HepG2 (cell line): ENCODE measurements at regions not wholly inside any gene's neighbourhood (a gene's known extent, or its start where the extent isn't known, plus 50 kb on each side); places are given as distances from the start of the nearest gene placed in this dataset.

Source experiments
- ATAC-seq: fragments of 200-7000 bp; cut with Tn5 transposase; 3 replicates; pipeline ENCODE4 v1.9.1; 2020; ENCODE audit warnings: mild to moderate bottlenecking, moderate library complexity
- BruUV-seq: library from RNA; stranded (reverse); fragments of 400-500 nt; replicated peaks from 2 replicates; lab custom pipeline; 2021; lab: Mats Ljungman, UMichigan
- CTCF ChIA-PET: fragments of 300-600 bp; formaldehyde crosslinking; extraction: SDS; loops from one replicate; lab custom pipeline; 2021; ENCODE audit warnings: low total read pairs, inconsistent platforms, low intra/inter-chr PET ratio; lab: Yijun Ruan, JAX
- POLR2A ChIA-PET: fragments of 350-600 bp; sonication (Branson Sonifier 250); formaldehyde crosslinking; loops from one replicate; lab custom pipeline; 2020; ENCODE audit warnings: antibody characterized with exemption, inconsistent platforms; lab: Yijun Ruan, JAX
- DNase-seq: peaks from one replicate; pipeline ENCODE4 v3.0.0-alpha.2; 2015; ENCODE audit warnings: low spot score
- FAIRE-seq: peaks from 3 replicates; lab custom pipeline; 2011; peaks lifted over from hg19 to GRCh38; lab: Jason Lieb, UNC
- H2AFZ ChIP-seq: one replicate; pipeline ENCODE4 v1.6.1; 2011; ENCODE audit warnings: low read length, inconsistent platforms
- H3K27ac ChIP-seq: fragments of 300-600 bp; 3 replicates; pipeline ENCODE4 v1.8.0; 2011; ENCODE audit warnings: mixed run types, mild to moderate bottlenecking, mixed read lengths, low read length, inconsistent platforms; ENCODE audit not compliant: insufficient read depth; ENCODE audit errors: extremely low read length
- H3K27me3 ChIP-seq, 2 experiments: fragments of 200-600 bp in 1 of 2; 2 replicates in 1 of 2; 3 replicates in 1 of 2; pipeline versions ENCODE4 v1.6.0 to v1.8.0; 2011; ENCODE audit warnings: low read length in 2 of 2, mild to moderate bottlenecking in 2 of 2, moderate library complexity in 2 of 2, inconsistent platforms in 1 of 2; ENCODE audit not compliant: insufficient read depth in 2 of 2, control insufficient read depth in 1 of 2
- H3K36me3 ChIP-seq, 2 experiments: fragments of 200-600 bp in 1 of 2; replicated peaks in 1 of 2; 2 replicates in 1 of 2; 3 replicates in 1 of 2; pipeline versions ENCODE4 v1.5.1 to v1.8.0; 2011; ENCODE audit warnings: low read length in 2 of 2, inconsistent platforms in 1 of 2; ENCODE audit not compliant: insufficient read depth in 2 of 2, control insufficient read depth in 1 of 2
- H3K4me1 ChIP-seq: 2 replicates; pipeline ENCODE4 v1.5.1; 2012; ENCODE audit warnings: low read length, inconsistent platforms; ENCODE audit not compliant: insufficient read depth
- H3K4me2 ChIP-seq: 2 replicates; pipeline ENCODE4 v1.6.0; 2011; ENCODE audit warnings: low read depth, low read length, inconsistent platforms
- H3K4me3 ChIP-seq, 3 experiments: fragments of 200-600 bp in 1 of 3; sonication (generic), shearing (Covaris generic) in 1 of 3; replicated peaks in 1 of 3; 2 replicates each; pipeline ENCODE4 v1.5.1; 2011 to 2016; ENCODE audit warnings: low read length in 3 of 3, inconsistent platforms in 2 of 3, low read depth in 2 of 3, mild to moderate bottlenecking in 2 of 3, control low read depth in 1 of 3, mixed read lengths in 1 of 3; ENCODE audit not compliant: insufficient read depth in 1 of 3
- H3K79me2 ChIP-seq: one replicate; pipeline ENCODE4 v1.6.1; 2011; ENCODE audit warnings: low read length, inconsistent platforms; ENCODE audit not compliant: insufficient read depth
- H3K9ac ChIP-seq: 2 replicates; pipeline ENCODE4 v1.6.0; 2011; ENCODE audit warnings: mild to moderate bottlenecking, low read depth, low read length, inconsistent platforms; ENCODE audit not compliant: insufficient read depth
- H3K9me3 ChIP-seq: 2 replicates; pipeline ENCODE4 v1.5.1; 2012; ENCODE audit warnings: mild to moderate bottlenecking, low read length
- H4K20me1 ChIP-seq: 2 replicates; pipeline ENCODE4 v1.6.0; 2011; ENCODE audit warnings: inconsistent platforms, mild to moderate bottlenecking, low read length, moderate library complexity; ENCODE audit not compliant: insufficient read depth
- DR1 ChIP-seq: sonication (generic); formaldehyde crosslinking; IDR thresholded peaks from 2 replicates; pipeline ENCODE4 v1.8.0; 2021; ENCODE audit warnings: mild to moderate bottlenecking, missing genetic modification reagents, inconsistent platforms
- HOXD1 ChIP-seq: sonication (generic); formaldehyde crosslinking; IDR thresholded peaks from 2 replicates; pipeline ENCODE4 v1.5.0; 2020; ENCODE audit warnings: missing genetic modification reagents
- RFXANK ChIP-seq: IDR thresholded peaks from 2 replicates; pipeline ENCODE4 v1.6.1; 2016
- SMYD3 ChIP-seq: sonication (generic); formaldehyde crosslinking; IDR thresholded peaks from 2 replicates; pipeline ENCODE4 v1.8.1; 2023; ENCODE audit warnings: mild to moderate bottlenecking, missing genetic modification reagents
- ZBTB8A ChIP-seq: sonication (generic); formaldehyde crosslinking; IDR thresholded peaks from 2 replicates; pipeline ENCODE4 v1.4.0; 2020; ENCODE audit warnings: mild to moderate bottlenecking, low read depth, missing genetic modification reagents, borderline replicate concordance
- ZNF564 ChIP-seq: sonication (generic); formaldehyde crosslinking; IDR thresholded peaks from 2 replicates; pipeline ENCODE4 v1.8.1; 2023; ENCODE audit warnings: mild to moderate bottlenecking, missing genetic modification reagents
- WGBS: methylation state at CpG from one replicate; pipeline ENCODE4 v1.1.6; 2017; ENCODE audit warnings: low lambda C conversion rate; 5-methylcytosine and 5-hydroxymethylcytosine counted together
- in situ Hi-C: cut with HindIII; loops from 2 replicates; pipeline ENCODE4 v1.10.0; 2017; ENCODE audit warnings: low pct_unique_long_range_greater_than_20kb; ENCODE audit not compliant: extremely low pct_ligation_motif_present
- intact Hi-C: fragments of 100-400 bp; cut with micrococcal nuclease; formaldehyde crosslinking; loops from one replicate; pipeline ENCODE4 v1.10.0; 2022; ENCODE audit not compliant: unreplicated experiment

DNA sequence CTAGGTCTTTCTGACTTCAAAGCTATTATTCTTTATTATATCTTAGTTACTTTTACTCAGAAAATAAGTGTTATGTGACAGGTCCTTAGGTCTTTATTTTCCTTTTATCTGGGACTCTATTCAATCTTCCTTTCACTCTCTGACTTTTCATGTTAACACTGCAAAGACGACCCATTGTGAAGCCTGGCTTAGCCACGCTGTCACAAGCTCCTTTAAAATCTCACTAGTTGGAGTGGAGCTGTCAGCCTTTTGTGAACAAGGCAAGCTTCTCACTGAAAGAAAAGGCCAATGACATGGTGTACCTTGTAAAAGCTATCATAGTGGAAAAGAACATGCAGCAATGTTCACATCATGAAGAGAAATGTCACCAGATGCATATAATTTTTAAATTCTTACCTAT lies 1130.7 kb upstream of the FAM98A start:
- WGBS: 0% methylated on average over 2 of the region's 2 CpGs
- intact Hi-C loops (no loop called here), in situ Hi-C loops (no loop called here)
- no peak for TF ChIP-seq ZNF564
- no peak for TF ChIP-seq HOXD1
- no peak for TF ChIP-seq ZBTB8A (CRISPR knock-in tag)
- TF ChIP-seq SMYD3 (CRISPR knock-in tag): no peak
- H3K4me3 ChIP-seq: no peak overlapping the region
- H3K9me3 ChIP-seq: 0 out of 2 replicates have a peak, but pooled peaks cover 4% of the 10 kb centered on the region
- no peaks in the 10 kb centered on the region for H3K4me1 ChIP-seq
- H3K9ac ChIP-seq: no peak overlapping the region
- no peak for FAIRE-seq
- CTCF ChIA-PET: no interaction called here
- H4K20me1 ChIP-seq: no peaks in the 10 kb centered on the region
- no TSS peak for BruUV-seq
- no peak for DNase-seq
- POLR2A ChIA-PET: no interaction called here
- H3K79me2 ChIP-seq: no peaks in the 10 kb centered on the region
- H3K4me2 ChIP-seq: no peak overlapping the region
- no peaks in the 10 kb centered on the region for H3K27me3 ChIP-seq
- H3K27ac ChIP-seq: no peak overlapping the region
- H2AFZ ChIP-seq: no peak overlapping the region
- no peaks in the 10 kb centered on the region for H3K36me3 ChIP-seq
- no peak for ATAC-seq

DNA sequence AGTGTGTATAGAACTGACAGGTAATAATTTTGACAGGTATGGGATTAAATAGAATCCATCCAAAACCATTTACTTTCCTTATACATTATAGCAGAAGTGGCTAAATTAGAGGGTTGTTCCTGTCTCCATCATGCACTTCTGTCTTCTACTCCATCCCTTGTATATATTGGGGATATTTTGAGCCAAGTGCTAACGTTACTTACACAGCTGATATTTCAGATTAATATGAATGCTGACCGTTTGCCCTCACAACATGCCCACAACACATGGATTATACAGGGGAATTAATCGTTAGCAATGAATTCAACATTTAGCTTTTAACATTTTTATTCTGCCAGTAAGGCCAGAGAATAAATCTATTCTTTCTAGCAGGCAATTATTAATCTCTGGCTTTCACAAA lies 1125.0 kb upstream of the FAM98A start:
- Histone ChIP-seq H3K4me1 (no peaks in the 10 kb centered on the region), H3K27ac (no peak overlapping the region), H3K4me3 (no peak overlapping the region), H3K4me2 (no peak overlapping the region), H3K9me3 (peaks cover 17% of the 10 kb centered on the region), H3K79me2 (no peaks in the 10 kb centered on the region), H3K27me3 (no peaks in the 10 kb centered on the region), H3K36me3 (no peaks in the 10 kb centered on the region), H3K9ac (no peak overlapping the region), H2AFZ (no peak overlapping the region), H4K20me1 (no peaks in the 10 kb centered on the region)
- ATAC-seq (no peak), DNase-seq (no peak), FAIRE-seq (no peak)
- in situ Hi-C loops: no loop called here
- no TSS peak for BruUV-seq
- intact Hi-C loops: no loop called here
- POLR2A ChIA-PET: no interaction called here
- WGBS: 4% methylated on average over 3 of the region's 3 CpGs
- CTCF ChIA-PET: no interaction called here
- TF ChIP-seq RFXANK (CRISPR knock-in tag) (no peak), DR1 (no peak)
